Cerebellar cortex (tissue), 1 donor: ENCODE measurements at regions not wholly inside any gene's neighbourhood (a gene's known extent, or its start where the extent isn't known, plus 50 kb on each side); places are given as distances from the start of the nearest gene placed in this dataset.
"Not testable (repeated sequence)": the region's sequence is repeated elsewhere in the genome, so short reads cannot be mapped to it uniquely, and the experiment has no call there.

Experiments
- DNase-seq: peaks from one replicate; pipeline ENCODE4 v3.0.0-alpha.2; 2015; ENCODE audit warnings: low spot score

GRCh38 chr5:23991406-23991805, 484.0 kb downstream of the PRDM9 start:
- no peak for DNase-seq

DNA sequence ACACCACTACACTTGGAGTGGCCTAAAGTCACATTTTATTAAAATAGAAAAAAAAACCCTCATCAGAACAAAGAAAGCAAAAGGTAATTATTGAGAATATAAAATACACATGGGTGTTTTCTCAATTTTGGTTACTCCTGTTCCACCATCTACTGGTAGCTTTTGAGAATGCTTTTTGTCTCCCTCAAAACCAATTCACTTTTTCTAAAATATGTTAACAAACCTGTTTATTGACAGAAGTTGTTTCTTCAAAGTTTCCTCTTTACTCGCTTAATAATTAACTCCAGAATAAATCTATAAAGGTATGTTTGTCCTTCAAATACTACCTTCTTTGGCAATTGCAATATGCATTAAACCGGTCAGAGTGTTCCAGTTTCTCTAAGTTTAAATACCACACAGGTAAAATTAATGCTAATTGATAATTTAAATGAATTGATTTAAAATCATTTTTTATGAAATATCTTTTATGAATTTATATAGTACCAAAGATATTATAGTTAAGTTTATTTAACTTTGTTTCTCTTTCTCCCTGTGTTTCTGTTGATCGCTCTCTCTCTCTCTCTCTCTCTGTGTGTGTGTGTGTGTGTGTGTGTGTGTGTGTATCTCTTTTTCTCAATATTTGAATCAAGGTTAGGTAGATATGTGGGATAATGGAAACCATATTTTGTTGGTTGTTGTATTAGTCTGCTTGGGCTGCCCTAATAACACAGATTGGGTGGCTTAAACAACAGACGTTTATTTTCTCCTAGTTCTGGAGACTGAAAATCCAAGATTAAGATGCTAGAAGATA, 487.4 kb downstream of the PRDM9 start:
- DNase-seq: no peak

GRCh38 chr5:23996525-23996924, 489.1 kb downstream of the PRDM9 start:
- DNase-seq: no peak

GRCh38 chr5:24005384-24005783, 498.0 kb downstream of the PRDM9 start:
- no peak for DNase-seq

- not testable (repeated sequence) for DNase-seq
Observed at GRCh38 chr5:24017710-24018109, 510.3 kb downstream of the PRDM9 start.

- no peak for DNase-seq
Observed at GRCh38 chr5:24026288-24026687, 518.9 kb downstream of the PRDM9 start.

DNA sequence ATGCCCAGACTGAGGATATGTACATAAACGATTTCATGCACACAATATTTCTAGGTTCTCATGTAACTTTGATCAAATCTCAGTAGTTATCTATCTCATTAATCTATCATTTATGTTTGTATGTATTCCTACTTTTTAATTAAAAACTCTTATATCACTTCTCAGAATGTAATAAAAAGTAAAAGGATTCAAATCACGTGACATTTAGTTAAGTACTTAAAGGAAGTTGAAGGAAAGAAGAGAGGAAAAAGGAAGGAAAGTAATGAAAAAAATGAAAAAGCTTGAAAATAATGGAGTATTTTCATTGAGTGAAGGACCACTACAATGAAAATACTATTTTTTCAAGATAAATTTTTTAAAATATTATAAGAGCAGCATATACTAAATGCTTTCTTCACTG, 535.3 kb downstream of the PRDM9 start:
- DNase-seq: no peak

GRCh38 chr5:24045046-24045445, 537.6 kb downstream of the PRDM9 start:
- DNase-seq: no peak

DNA sequence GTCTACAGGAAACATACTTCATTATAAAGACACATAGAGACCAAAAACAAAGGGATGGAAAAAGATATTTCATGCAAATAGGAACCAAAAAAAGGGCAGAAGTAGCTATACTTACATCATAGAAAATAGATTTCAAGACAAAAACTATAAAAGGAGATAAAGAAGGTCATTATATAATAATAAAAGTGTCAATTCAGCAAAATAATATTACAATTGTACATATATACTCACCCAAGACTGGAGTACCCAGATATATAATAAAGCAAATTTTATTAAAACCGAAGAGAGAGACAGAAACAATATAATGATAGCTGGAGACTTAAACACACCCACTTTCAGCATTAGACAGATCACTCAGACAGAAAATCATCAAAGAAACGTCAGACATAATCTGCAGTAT, 546.3 kb downstream of the PRDM9 start:
- DNase-seq: no peak

GRCh38 chr5:24059006-24059405, 551.6 kb downstream of the PRDM9 start:
- no peak for DNase-seq

DNA sequence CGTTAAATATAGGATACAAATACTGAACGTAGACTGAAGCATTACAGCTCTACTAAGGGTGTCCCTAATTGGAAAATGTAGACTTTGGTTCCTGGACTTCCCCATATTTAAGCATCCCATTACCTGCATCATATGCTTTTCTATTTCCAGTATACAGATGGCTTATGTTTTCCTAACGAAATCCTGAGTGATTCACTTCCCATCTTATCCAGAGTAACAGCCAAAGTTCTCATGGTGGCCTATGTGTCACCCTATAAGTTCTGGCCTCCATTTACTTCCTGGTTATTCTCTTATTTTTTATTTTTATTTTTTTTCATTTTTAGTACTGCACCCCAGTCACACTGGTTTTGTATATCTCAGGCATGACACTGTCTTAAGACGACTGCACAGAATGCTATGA, 552.3 kb downstream of the PRDM9 start:
- DNase-seq: no peak

GRCh38 chr5:24065779-24066178, 558.4 kb downstream of the PRDM9 start:
- no peak for DNase-seq

GRCh38 chr5:24067208-24067607, 559.8 kb downstream of the PRDM9 start:
- no peak for DNase-seq

DNA sequence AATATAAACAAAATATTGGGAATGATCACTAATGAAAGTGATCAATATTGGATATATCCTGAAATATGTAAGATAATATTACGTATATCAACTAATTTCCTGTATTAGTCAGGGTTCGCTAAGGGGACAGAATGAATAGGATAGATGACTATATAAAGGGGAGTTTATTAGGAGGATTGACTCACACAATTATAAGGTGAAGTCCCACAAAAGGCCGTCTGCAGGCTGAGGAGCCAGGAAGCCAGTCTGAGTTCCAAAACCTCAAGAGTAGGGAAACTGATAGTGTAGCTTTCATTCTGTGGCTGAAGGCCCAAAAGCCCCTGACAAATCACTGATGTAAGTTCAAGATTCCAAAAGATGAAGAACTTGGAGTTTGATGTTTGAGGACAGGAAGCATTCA, 561.1 kb downstream of the PRDM9 start:
- DNase-seq: no peak

GRCh38 chr5:24073107-24073506, 565.7 kb downstream of the PRDM9 start:
- DNase-seq: no peak

- no peak for DNase-seq
Observed at GRCh38 chr5:24080046-24080445, 564.7 kb downstream of the CDH10 start.

- DNase-seq: no peak
Observed at GRCh38 chr5:24094081-24094679, 550.6 kb downstream of the CDH10 start.

GRCh38 chr5:24102010-24102409, 542.8 kb downstream of the CDH10 start:
- DNase-seq: no peak

- DNase-seq: no peak
Observed at GRCh38 chr5:24103451-24104023, 541.2 kb downstream of the CDH10 start.

- DNase-seq: peak; percentile 50
Observed at GRCh38 chr5:24110004-24110615, 534.7 kb downstream of the CDH10 start.

DNA sequence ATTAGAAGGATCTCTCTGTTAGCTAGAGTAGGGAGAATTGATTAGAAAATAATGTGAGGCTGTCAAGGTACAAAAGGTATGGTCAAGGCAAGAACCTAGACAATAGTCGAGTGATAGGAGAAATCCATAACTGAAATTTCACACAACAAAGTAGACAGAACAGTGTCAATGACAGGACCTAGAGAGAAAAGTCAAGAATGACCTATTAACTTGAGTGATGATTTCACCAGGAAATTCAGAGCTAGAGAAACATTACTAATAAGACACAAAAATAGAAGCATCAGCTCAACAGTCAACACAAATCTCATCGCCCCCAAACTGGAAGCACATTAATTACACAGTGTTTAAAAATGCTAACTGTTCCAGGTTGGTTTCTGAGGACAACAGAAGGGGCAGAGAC, 532.4 kb downstream of the CDH10 start:
- DNase-seq: no peak

- DNase-seq: no peak
Observed at GRCh38 chr5:24118351-24118750, 526.4 kb downstream of the CDH10 start.

- DNase-seq: no peak
Observed at GRCh38 chr5:24135536-24135935, 509.2 kb downstream of the CDH10 start.
